Astrocyte of the cerebellum (primary cell): ENCODE measurements at regions not wholly inside any gene's neighbourhood (a gene's known extent, or its start where the extent isn't known, plus 50 kb on each side); places are given as distances from the start of the nearest gene placed in this dataset.

Experiments
- DNase-seq: peaks from one replicate; pipeline ENCODE4 v3.0.0-alpha.2; 2011; ENCODE audit warnings: low read depth
- H3K4me3 ChIP-seq: 2 replicates; pipeline ENCODE4 v1.5.1; 2011; ENCODE audit warnings: mild to moderate bottlenecking, low read depth, low read length, moderate library complexity
- CTCF ChIP-seq: IDR thresholded peaks from 2 replicates; pipeline ENCODE4 v1.5.1; 2012; ENCODE audit warnings: low read length, low read depth, moderate library complexity, mild to moderate bottlenecking; ENCODE audit errors: missing control alignments
- in situ Hi-C: cut with HindIII; loops from 2 replicates; pipeline ENCODE4 v1.10.0; 2017; ENCODE audit warnings: low sequenced_read_pairs

GRCh38 chrX:40849906-40850823 is 114.8 kb upstream of the MED14 start:
- no peak for TF ChIP-seq CTCF
- no peak overlapping the region for H3K4me3 ChIP-seq
- in situ Hi-C loops = no loop called here
- no peak for DNase-seq

DNA sequence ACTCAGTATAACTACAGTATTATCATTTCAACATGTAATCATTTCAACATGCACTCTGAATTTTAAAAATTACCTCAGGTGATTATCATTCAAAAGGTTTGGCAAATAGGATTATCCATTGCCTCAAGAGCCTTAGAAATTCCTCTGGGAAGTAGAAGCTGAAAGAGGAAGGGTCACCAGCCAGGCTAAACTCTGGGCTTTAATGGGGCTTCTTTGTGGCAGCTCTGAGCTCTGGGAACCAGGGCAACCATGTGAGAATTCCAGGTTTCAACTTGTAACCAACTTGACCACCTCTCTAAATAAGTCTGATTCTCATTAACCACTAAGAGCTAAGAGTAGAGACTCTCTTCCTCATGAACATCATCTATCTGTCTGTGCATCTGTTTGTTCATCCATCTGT is 117.2 kb upstream of the MED14 start:
- no peak overlapping the region for H3K4me3 ChIP-seq
- DNase-seq = no peak
- in situ Hi-C loops = no loop called here
- TF ChIP-seq CTCF = no peak

DNA sequence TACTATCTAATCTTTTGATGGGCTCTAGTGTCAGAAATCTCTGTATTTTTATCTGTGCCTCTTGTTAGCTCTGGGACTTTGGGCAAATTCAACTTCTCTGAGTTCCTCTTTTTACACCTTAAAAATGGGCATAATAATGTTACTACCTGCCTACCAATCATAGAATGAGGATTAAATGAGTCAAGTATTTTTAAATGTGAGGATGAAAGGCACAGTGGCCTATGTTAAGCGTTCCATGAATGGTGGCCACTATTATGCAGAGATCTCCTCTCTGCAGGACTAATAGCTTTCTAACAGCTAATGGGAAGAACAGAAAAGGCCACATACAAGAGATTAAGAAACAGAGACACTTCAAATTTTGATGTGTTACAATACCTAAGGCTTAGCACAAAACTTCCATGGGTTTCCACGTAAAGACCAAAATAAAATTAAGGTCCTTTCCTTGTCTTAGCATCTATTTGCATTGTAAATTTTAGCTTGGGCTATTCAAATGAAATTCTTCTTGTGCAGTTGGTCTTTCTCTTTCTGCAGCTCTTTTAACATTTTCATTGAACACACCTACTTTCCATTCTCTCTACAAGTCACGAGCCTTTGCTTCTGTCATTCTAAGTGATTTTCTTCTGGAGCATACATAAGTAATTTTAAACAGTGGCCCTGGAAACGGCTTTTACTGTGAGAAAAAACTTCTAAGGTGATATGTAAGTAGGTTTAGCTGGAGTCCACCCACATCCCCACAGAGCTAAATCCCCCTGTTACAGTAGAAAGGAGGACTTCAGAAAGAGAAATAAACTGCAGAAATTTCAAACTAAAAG is 117.9 kb upstream of the MED14 start:
- DNase-seq = no peak
- H3K4me3 ChIP-seq = no peak overlapping the region
- TF ChIP-seq CTCF = no peak
- in situ Hi-C loops = no loop called here

DNA sequence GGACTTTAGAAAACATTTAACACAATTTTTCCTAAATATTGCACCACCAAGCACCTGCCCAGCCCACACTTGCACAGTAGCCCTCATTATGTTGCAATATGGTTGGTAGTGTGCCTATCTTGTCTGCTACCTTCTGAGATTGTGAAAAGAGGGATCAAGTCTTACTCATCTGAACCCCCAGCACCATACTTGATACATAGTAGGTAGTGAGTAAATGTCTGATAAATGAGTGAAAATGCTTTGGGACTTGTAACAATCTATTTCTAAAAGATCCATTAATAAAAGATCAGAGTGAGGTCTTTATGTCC is 118.4 kb upstream of the MED14 start:
- no peak for DNase-seq
- in situ Hi-C loops = no loop called here
- TF ChIP-seq CTCF = no peak
- H3K4me3 ChIP-seq = no peak overlapping the region

DNA sequence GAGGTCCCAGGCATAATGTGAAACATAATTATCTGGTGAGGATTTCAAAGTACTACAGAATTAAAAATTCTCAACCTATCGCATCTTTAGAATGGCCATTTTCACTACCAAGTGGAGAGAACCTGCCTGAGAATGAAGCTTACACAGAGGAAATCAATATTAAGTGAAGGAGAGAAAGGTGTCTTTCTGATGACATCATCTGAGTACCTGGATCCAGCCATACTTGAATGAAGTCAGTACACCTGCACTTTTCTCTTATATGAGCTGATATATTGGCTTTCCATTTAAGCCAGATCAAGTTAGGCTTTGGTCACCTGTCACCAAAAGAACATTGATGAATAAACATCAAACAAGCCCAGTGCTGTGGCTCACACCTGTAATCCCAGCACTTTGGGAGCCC is 118.9 kb upstream of the MED14 start:
- H3K4me3 ChIP-seq = no peak overlapping the region
- no peak for TF ChIP-seq CTCF
- DNase-seq = no peak
- in situ Hi-C loops = no loop called here

GRCh38 chrX:40855411-40855810 is 120.1 kb upstream of the MED14 start:
- no peak overlapping the region for H3K4me3 ChIP-seq
- TF ChIP-seq CTCF = no peak
- no peak for DNase-seq
- in situ Hi-C loops = no loop called here
